LoVo (cell line): ENCODE measurements at regions not wholly inside any gene's neighbourhood (a gene's known extent, or its start where the extent isn't known, plus 50 kb on each side); places are given as distances from the start of the nearest gene placed in this dataset.
"Not testable (repeated sequence)": the region's sequence is repeated elsewhere in the genome, so short reads cannot be mapped to it uniquely, and the experiment has no call there.

Experiments
- DNase-seq: peaks from one replicate; pipeline ENCODE4 v3.0.0-alpha.2; 2016; ENCODE audit warnings: low spot score

DNA sequence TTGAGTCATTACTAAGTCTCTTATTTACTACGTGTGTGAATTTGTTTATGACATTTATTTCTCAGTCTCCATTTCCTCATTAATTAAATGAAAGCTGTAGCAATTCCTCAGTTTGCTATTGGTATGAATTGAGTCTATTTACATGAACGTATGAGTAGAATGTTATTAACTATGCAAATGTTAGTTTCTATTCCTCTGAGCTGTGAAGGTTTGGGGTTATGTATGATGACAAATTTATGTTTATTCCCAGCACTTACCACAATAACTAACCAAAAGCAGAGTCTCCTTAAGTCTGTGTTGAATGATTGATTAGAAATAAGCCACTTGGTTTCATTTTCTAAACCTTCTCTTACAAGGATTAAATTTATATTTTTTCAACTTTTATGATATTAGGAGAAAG lies 1340.9 kb downstream of the FSCB start:
- DNase-seq = no peak

DNA sequence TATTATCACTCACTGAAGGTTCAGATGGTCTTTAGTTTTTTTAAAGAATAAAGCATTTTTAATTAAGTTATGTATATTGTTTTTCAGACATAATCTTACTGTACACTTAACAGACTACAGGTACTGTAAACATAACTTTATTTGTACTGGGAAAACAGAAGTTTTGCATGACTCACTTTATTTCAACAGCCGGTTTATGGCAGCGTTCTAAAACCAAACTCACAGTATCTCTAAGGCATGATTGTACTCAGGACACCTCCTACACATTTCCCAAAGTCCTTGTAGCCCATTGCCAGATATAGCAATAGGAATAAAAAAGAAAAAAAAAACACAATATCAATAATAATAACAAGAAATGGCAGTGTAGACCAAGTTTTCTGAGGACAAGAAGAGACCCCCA lies 1341.4 kb downstream of the FSCB start:
- DNase-seq = no peak

DNA sequence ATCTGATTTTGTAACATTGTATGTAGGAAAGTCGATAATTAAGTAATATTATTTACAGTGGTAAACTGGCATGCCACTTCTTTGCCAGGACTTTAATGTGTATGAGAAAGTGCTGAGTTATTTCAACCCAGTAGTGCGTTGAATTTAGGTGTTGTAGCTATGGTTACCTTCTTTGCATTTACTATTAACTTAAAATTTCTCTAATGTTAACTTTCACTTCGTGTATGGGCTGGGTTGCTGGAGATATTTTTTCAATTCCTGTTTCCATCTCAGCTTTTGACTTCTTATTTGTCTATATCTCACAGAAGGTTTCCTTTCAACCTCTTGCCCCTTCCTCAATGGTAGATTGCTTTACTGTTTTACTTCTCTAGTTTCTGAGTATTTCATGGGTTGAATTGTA lies 1345.6 kb downstream of the FSCB start:
- no peak for DNase-seq

DNA sequence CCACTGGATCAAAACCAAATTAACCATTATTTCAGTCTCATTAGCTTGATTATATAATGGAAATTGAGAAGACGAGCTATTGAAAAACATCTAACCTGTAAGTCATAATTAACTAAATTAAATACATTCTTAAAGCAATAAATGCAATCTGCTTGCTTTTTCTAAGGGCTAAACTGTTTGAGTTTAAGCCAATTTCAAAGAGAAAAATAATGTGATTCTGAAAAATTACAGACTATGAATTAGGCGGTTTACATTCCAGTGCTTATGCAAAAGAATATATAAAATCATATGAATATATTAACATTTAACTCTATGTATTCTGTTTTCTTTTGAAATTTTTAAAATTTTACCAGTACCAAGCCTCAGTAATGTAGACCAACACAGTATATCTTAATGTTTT lies 1349.4 kb downstream of the FSCB start:
- DNase-seq = no peak

DNA sequence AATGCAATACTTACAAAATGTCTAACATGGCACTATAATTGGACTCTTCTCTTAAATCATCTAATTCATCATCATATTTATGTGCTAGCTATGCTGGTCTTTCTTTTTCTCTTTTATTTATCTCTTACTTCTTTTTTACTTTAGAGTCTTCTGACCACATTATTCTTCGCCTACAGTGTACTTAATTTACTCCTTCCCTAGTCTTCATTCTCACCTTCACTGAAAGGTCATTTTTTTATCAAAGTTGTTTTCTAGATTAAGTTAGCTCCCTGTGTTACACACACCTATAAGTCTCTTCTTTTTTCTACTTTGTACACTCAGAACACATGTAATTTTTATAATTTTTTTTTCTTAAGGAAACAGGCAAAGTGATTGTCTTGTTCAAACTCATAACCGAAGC lies 1351.2 kb downstream of the FSCB start:
- DNase-seq = no peak

DNA sequence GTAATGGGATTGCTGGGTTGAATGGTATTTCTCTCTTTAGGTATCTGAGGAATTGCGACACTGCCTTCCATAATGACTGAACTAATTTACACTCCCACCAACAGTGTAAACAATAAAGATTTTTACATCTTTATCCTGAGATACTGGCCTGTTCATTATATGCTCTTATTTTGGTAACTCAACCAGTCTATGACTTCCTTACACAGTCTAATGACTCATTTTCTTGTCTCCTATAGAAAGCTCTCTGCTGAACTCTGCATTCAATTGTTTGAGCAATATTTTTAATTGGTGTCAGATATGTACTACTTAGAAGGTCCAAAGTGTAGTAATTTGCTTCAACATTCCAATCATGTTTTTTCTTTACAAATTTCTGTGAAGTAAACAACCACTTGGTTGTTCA lies 1351.8 kb downstream of the FSCB start:
- no peak for DNase-seq

DNA sequence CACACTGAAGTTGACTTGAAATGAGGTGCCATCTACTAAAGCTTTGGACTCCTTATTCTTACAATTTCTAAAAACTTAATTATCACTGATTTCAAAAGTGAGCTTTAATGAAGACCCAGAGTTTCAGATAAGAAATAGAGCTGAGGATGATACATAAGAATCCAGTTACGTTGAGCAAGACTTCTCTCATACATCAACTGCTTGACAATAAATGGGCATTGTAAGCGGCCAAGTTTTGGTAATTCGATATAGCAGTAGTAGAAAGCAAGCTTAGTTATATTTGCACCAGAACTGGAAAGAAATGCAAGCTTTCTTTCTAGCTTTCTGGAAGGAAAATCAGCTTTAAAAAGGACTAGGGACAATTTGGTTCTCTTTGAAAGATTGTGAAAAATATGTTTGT lies 1359.6 kb downstream of the FSCB start:
- DNase-seq = no peak

DNA sequence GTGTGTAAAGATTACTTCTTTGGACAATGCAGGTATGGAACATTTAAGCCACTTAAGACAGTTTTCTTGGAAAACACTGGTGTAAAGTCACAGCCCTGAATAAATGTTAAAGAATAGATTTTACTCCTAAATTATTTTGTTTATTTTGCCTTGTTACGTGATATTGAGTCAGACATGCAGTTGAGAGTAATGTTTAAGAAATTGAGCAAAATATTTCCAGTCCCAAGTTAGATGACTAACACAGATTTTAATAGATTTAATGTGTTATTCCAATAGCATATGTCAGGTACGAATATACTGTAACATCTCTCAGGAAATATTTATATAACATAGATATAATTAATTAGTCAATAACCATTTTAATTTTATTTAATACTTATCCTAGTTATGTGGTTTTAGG lies 1361.7 kb downstream of the FSCB start:
- DNase-seq = no peak

DNA sequence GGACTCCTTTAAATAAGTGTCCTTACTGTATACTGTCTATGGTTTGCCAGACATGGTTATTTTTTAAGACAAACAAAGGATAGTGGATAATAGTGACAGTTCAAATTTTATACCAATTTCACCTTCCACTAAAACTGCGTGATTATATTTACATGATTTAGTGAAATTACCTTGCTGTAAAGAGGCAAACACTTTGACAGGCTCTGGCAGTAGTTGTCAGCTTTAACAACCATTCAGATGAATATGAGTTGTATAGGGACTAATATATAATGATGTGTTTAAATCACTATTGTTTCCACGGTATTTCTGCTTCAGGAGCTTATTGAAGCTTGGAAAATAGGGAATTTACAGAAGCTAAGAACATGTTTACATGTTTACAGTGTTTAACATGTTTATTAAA lies 1364.0 kb downstream of the FSCB start:
- no peak for DNase-seq

DNA sequence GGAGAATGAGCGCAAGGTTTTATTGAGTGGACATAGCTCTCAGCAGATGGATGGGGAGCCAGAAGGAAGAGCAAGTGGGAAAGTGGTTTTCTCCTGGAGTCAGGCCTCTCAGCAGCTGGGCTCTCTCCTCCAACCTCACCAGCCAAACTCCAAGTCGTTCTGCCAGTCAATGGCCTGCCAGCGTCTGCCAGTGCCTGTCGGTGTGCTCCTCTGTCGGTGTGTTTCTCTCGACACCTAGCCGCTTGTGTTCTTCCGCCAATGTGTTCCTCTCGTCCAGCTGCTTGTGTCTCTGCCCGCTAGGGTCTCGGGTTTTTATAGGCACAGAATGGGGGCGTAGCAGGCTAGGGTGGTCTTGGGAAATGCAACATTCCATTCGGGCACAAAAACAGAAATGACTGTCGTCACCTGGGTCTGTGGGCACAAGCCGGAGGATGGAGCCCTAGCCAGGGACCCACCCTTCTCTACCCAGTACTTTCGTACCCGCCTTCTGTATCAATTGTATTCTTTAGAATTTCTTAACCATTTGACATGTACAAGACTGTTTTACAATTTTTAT lies 1365.4 kb downstream of the FSCB start:
- DNase-seq = no peak

DNA sequence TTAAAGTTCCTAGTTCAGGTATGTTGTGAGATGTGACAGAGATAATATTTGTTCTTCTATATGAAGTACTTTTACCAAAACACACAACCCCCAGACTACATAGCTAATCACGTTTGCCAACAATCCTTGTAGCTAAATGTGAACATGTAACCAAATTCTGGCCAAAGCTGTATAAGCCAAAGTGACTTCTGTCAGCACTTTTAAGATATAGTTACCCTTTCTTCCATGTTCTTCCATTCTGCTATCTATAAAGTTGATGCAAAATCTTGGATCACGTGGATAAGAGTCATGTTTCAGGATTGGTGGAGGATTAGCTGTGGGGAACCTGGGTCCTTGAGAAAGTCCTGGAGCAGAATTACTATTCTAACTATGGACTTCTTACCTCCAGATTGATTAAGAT lies 1366.6 kb downstream of the FSCB start:
- DNase-seq = no peak

DNA sequence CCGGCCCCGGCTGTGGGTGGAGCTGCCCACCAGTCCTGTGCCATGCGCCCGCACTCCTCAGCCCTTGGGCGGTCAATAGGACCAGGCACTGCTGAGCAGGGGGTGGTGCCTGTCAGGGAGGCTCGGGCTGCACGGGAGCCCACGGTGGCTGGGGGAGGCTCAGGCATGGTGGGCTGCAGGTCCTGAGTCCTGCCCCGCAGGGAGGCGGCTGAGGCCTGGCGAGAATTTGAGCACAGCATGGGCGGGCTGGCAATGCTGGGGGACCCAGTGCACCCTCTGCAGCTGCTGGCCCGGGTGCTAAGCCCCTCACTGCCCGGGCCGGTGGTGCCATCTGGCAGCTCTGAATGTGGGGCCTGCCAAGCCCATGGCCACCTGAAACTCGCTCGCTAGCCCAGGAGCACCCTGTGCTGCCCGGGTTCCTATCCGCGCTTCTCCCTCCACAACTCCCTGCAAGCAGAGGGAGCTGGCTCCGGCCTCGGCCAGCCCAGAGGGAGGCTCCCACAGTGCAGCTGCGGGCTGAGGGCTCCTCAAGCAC lies 1371.1 kb downstream of the FSCB start:
- no peak for DNase-seq

DNA sequence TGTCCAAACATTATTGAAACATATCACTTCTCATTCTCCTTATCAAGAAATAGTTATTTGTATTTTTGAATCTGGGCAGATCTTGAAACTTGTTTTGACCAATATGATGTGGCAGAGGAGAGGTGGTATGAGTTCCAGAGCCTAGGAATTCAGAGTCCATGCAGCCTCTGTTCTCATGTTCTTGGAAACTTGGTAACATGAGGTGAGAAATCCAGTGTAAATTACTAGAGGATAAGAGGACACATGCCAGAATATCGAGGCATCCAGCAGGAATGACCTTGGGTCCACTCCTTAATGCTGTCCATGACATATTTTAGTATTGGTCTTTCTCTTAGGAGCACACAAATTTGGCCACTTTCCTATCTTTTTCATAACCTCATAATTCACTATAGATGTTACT lies 1374.6 kb downstream of the FSCB start:
- DNase-seq = no peak

DNA sequence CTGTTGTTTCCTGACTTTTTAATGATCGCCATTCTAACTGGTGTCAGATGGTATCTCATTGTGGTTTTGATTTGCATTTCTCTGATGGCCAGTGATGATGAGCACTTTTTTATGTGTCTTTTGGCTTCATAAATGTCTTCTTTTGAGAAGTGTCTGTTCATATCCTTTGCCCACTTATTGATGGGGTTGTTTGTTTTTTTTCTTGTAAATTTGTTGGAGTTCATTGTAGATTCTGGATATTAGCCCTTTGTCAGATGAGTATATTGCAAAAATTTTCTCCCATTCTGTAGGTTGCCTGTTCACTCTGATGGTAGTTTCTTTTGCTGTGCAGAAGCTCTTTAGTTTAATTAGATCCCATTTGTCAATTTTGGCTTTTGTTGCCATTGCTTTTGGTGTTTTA lies 1378.7 kb downstream of the FSCB start:
- DNase-seq = not testable (repeated sequence)

DNA sequence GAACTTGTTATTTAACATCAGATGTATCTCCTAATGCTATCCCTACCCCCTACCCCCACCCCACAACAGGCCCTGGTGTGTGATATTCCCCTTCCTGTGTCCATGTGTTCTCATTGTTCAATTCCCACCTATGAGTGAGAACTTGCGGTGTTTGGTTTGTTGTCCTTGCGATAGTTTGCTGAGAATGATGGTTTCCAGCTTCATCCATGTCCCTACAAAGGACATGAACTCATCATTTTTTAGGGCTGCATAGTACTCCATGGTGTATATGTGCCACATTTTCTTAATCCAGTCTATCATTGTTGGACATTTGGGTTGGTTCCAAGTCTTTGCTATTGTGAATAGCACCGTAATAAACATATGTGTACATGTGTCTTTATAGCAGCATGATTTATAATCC lies 1379.2 kb downstream of the FSCB start:
- not testable (repeated sequence) for DNase-seq

DNA sequence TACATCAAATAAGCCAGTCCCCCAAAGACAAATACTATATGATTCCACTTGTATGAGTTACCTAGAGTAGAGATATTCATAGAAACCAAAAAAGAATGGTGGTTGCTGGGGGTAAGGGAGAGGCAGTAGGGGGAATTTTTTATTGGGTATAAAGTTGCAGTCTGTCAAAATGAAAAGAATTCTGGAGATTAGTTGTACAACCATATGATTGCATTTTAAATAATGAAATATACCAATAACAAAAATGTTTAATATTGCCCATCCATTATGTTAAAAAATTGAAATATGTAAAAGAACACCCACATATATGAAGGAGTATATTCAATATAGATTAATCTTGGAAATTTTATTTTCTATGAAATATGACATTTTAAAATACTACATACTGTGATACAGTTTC lies 1383.5 kb downstream of the FSCB start:
- DNase-seq = no peak

DNA sequence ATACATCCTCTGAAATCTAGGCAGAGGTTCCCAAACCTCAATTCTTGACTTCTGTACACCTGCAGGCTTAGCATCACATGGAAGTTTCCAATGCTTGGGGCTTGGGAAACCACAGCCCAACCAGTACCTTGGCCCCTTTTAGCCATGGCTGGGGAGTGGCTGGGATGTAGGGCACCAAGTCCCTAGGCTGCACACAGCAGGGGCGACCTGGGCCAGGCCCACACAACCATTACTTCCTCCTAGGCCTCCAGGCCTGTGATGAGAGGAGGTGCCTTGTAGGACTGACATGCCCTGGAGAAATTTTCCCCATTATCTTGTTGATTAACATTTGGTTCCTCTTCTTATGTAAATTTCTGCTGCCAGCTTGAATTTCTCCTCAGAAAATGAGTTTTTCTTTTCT lies 1387.4 kb downstream of the FSCB start:
- no peak for DNase-seq

DNA sequence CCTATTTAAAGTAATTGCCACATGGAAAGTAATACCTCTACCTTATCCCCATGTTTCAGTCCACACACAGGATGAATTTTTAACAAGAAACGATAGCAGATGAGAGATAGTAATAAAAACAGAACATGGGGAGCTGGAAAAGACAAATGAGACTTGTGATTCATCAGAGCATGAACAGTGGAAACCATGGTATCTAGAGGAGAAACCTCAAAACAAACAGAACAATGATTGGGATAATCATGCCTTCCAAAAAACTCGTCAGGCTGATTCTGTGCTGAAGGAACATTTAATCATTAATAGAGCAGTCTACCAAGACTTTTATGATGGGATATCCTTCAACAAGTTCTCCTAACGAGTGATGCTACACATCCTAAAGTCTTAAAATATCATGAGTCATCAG lies 1390.7 kb downstream of the FSCB start:
- DNase-seq = no peak

DNA sequence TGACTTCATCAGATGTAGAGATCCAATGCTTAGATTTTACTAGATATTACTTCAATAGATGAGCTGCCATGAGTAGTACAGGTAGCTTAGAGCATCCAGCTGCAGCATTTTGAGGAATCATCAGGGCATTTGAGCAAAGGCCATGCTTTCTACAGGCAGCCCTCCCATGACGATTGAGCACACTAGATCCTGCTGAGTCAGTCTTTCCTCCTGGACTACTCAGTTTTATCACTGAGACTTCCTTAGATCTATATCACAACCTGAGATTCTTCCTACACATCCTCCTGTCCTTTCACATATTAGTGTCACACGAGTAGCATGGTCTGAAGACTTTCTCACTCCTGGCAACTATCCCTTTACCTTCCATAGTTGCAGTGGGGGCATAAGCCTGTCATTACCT lies 1401.8 kb downstream of the FSCB start:
- no peak for DNase-seq

DNA sequence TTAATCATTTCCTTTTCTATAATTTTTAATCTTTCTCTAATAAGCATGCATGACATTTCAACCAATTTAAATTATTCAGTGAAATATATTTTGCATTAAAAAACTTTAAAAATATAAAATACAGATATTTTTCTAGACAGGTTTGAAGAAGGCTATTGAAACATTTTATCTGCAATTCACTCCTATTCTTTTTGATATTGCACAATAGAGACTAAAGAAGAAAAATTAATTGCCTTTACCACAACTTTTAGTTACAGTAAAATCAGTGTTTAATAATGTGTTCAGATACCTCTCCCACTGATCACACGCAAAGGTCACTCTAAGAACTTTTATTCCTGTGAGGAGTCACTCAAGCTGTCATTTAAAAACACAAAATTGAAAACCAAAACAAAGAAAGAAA lies 1416.7 kb downstream of the FSCB start:
- DNase-seq = no peak

DNA sequence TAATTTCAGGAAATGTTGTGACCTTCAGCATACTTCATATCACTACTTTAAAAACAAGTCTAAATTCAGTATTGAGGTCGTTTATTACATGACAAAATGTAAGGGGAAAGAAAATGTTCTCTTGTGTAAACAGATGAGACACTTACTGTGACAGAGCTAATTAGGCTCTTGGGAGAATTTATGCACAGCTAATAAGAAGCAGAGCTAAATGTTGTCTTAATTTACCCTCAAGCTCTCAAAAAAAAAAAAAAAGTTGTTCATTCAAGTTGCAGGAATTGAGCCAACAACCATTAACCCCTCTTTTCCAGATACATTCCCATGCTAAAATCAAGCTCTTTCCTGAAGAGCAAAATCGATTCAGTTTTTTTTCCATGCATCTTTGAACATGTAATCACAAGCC lies 1419.4 kb downstream of the FSCB start:
- DNase-seq = no peak

DNA sequence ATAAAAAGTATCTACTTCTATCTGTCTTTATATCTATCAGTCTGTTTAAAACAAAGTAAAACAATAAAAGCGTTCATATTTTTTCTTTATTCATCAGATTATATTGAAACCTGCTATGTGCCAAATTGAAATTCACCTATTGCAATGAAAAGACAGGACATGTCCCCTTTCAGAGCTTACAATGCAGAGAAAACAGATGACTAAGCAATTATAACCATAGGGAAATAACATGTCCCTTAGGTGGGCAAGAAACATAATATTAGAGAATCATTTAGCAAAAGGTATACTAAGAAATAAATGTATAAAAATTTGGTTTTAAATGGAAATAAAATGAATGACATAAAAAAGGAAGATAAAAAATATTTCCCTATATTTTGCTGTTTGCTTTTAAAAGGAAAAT lies 1421.3 kb downstream of the FSCB start:
- no peak for DNase-seq

DNA sequence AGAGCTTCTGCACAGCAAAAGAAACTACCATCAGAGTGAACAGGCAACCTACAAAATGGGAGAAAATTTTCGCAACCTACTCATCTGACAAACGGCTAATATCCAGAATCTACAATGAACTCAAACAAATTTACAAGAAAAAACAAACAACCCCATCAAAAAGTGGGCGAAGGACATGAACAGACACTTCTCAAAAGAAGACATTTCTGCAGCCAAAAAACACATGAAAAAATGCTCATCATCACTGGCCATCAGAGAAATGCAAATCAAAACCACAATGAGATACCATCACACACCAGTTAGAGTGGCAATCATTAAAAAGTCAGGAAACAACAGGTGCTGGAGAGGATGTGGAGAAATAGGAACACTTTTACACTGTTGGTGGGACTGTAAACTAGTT lies 1439.7 kb downstream of the FSCB start:
- not testable (repeated sequence) for DNase-seq

DNA sequence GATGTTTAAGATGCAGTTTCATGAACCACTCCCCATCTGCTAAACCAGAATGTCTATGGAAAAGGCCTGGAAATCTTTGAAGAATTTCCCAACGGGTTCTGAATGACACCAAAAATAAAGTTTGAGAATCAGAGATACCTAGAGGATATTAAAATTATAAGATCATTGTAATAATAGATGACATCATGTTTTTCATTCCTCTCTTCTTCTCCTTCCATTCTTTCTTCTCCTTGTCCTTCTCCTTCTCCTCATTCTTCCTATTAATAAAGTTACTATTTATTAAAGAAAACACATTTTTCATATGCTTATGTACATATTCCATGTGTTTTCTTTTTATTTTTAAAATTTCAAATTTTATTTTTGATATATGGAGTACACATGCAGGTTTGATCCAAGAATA lies 1449.4 kb downstream of the LRFN5 start:
- no peak for DNase-seq

DNA sequence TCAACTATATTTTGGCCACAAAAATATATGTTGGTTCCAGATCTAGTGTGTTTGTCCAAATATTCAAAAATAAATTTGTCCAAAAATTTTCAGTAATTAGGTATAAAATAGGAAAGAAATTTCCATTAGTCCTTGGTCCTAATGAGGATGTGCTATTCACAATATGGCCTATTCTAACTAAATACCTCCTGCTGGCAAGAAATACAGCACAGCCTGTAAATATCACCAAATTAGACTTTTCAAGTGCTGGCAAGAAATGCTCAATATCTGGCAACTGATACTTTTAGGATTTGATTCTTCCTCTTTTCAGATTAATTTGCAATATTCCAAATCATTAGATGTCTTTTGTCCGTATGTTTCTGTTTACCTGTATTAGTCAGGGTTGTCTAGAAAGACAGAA lies 1446.2 kb downstream of the LRFN5 start:
- no peak for DNase-seq
